ENCODE measurements at regions not wholly inside any gene's neighbourhood (a gene's known extent, or its start where the extent isn't known, plus 50 kb on each side); places are given as distances from the start of the nearest gene placed in this dataset.

GRCh38 chr3:127068111-127068810 is 85.3 kb downstream of the PLXNA1 start:
- TF ChIP-seq TAF1 (IDR thresholded peaks at IDR 0.05; ENCODE audit: borderline replicate concordance, low read depth, low read length) (no peak), POLR2AphosphoS5 (IDR thresholded peaks at IDR 0.05; ENCODE audit: low read depth, low read length) (no peak)
